G401.6 (cell line): ENCODE measurements at regions not wholly inside any gene's neighbourhood (a gene's known extent, or its start where the extent isn't known, plus 50 kb on each side); places are given as distances from the start of the nearest gene placed in this dataset.

Experiments used
- FAIRE-seq: peaks from 2 replicates; lab custom pipeline; 2012; peaks lifted over from hg19 to GRCh38; lab: Jason Lieb, UNC

GRCh38 chr14:51398898-51399297, 158.9 kb downstream of the TMX1 start:
- no peak for FAIRE-seq

- no peak for FAIRE-seq
Observed at GRCh38 chr14:51400139-51400538, 160.1 kb downstream of the TMX1 start.

GRCh38 chr14:51401272-51401671, 161.2 kb downstream of the TMX1 start:
- FAIRE-seq: no peak

GRCh38 chr14:51401756-51402155, 161.7 kb downstream of the TMX1 start:
- FAIRE-seq: no peak

- FAIRE-seq: no peak
Observed at GRCh38 chr14:51410897-51411296, 170.8 kb downstream of the TMX1 start.

GRCh38 chr14:51419685-51420084, 179.6 kb downstream of the TMX1 start:
- FAIRE-seq: no peak

- FAIRE-seq: no peak
Observed at GRCh38 chr14:51422704-51423103, 182.7 kb downstream of the TMX1 start.

- FAIRE-seq: no peak
Observed at GRCh38 chr14:51424041-51424440, 184.0 kb downstream of the TMX1 start.

- FAIRE-seq: no peak
Observed at GRCh38 chr14:51424561-51425251, 184.7 kb downstream of the TMX1 start.

- FAIRE-seq: no peak
Observed at GRCh38 chr14:51428981-51429380, 188.9 kb downstream of the TMX1 start.

- no peak for FAIRE-seq
Observed at GRCh38 chr14:51430079-51430478, 190.0 kb downstream of the TMX1 start.

GRCh38 chr14:51430633-51431032, 190.6 kb downstream of the TMX1 start:
- FAIRE-seq: no peak

GRCh38 chr14:51431033-51431709, 191.1 kb downstream of the TMX1 start:
- FAIRE-seq: no peak

- no peak for FAIRE-seq
Observed at GRCh38 chr14:51431741-51432140, 191.7 kb downstream of the TMX1 start.

- no peak for FAIRE-seq
Observed at GRCh38 chr14:51432302-51432948, 192.4 kb downstream of the TMX1 start.

GRCh38 chr14:51436630-51437029, 196.6 kb downstream of the TMX1 start:
- no peak for FAIRE-seq

- FAIRE-seq: no peak
Observed at GRCh38 chr14:51439896-51440295, 199.8 kb downstream of the TMX1 start.

GRCh38 chr14:51441001-51441400, 201.0 kb downstream of the TMX1 start:
- no peak for FAIRE-seq

- no peak for FAIRE-seq
Observed at GRCh38 chr14:51442513-51443175, 202.6 kb downstream of the TMX1 start.

GRCh38 chr14:51443195-51444018, 203.4 kb downstream of the TMX1 start:
- no peak for FAIRE-seq

- FAIRE-seq: no peak
Observed at GRCh38 chr14:51444353-51445000, 204.4 kb downstream of the TMX1 start.

- FAIRE-seq: no peak
Observed at GRCh38 chr14:51445001-51445390, 204.9 kb downstream of the TMX1 start.
